KBM-7 (cell line): ENCODE measurements at regions not wholly inside any gene's neighbourhood (a gene's known extent, or its start where the extent isn't known, plus 50 kb on each side); places are given as distances from the start of the nearest gene placed in this dataset.

Source experiments
- DNase-seq: peaks from one replicate; pipeline ENCODE4 v3.0.0-alpha.2; 2015
- in situ Hi-C: fragments of 300-500 bp; cut with MboI; formaldehyde crosslinking; loops from 2 replicates; pipeline ENCODE4 v1.14.3; 2020; ENCODE audit warnings: low sequenced_read_pairs, low pct_unique_long_range_greater_than_20kb, mixed read lengths

GRCh38 chr4:62881901-62882300, 1527.3 kb downstream of the TECRL start:
- no peak for DNase-seq
- in situ Hi-C loops: no loop called here

DNA sequence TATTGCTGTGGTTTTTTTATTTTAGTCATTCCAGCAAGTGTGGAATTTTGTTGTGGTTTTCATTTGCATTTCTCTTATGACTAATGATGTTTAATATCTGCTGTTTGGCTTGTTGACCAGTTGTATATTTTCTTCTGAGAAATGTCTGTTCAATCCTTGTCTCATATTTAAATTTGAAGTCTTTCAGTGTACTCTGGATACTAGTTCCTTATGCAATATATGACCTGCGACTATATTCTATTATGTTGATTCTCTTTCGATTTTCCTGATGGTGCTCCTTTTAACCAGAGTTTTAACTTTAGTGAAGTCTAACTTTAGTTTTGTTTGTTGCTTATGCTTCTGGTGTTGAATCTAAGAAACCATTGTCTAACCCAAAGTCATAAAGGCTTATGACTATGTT, 1528.0 kb downstream of the TECRL start:
- DNase-seq: no peak
- in situ Hi-C loops: no loop called here

DNA sequence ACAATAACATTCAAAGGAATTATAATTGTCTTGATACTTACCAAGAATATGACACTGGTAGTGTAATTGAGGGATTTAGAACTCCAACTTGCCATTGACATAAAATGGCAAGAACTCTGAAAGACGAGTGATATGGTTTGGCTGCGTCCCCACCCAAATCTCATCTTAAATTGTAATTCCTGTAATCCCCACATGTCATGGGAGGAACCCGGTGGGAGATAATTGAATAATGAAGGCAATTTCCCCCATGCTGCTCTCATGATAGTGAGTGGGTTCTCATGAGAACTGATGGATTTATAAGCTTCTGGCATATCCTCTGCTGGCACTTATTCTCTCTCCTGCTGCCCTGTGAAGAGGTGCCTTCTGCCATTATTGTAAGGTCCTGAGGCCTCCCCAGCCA, 1536.4 kb downstream of the TECRL start:
- in situ Hi-C loops: no loop called here
- no peak for DNase-seq

- in situ Hi-C loops: no loop called here
Measured at GRCh38 chr4:62871078-62871477, 1538.2 kb downstream of the TECRL start.

DNA sequence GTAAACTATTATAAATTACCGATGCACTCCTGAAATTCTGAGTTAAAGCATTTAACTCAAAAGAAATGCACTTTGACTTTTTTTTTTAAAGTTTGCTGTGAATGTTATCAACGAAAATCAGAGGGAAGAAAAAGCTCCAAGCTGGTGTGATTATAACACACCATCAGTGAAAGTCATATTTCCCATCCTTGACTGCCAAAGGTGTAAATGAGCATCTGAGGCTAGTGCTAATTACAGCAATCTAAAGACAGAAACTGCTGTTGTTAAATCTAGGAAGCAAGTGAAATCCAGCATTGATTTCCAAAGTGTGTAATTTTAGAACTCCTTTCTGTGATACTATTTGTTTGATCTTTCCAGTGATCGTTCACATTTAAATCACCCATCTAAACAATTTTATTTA, 1538.8 kb downstream of the TECRL start:
- no peak for DNase-seq
- in situ Hi-C loops: no loop called here

More at GRCh38 chr4:62871078-62871477, 1538.2 kb downstream of the TECRL start:
- no peak for DNase-seq

DNA sequence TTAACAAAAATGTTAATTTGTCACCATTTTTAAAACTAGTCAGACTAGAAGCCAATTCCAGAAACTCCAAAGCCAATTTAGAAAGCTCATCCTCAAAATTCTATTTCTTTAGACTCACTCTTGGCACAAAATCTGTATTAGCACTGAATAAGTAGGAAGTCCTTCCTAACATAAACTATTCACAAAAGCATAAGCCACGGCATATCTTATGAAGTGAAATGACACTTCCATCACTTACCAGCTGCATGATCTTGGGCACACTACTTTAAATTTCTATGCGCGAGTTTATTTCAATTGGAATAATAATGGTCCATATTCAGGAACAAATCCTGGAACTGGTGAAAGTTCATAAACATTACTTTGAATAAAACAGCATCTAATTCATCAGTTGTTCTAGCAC, 1544.0 kb downstream of the TECRL start:
- no peak for DNase-seq
- in situ Hi-C loops: no loop called here

GRCh38 chr4:62849696-62850095, 1559.6 kb downstream of the TECRL start:
- in situ Hi-C loops: no loop called here
- DNase-seq: no peak

DNA sequence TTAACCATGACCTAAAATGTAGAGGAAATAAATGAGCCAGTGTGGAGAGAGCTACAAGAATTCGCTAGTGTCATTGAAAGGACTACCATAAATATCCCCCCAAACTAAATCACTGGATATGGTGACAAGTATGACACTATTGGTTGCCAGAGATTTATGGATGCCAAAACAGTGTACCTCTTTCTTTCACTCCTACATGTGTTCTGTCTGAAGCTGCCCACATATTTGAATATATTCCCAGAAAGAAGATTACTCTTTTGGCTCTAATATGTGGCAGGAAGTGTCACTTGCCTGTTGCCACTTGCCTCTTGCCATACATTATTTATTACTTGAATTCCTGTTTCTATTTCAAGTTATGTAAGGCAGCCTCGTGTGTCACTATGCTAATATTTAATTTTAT, 1573.6 kb downstream of the TECRL start:
- no peak for DNase-seq
- in situ Hi-C loops: no loop called here

DNA sequence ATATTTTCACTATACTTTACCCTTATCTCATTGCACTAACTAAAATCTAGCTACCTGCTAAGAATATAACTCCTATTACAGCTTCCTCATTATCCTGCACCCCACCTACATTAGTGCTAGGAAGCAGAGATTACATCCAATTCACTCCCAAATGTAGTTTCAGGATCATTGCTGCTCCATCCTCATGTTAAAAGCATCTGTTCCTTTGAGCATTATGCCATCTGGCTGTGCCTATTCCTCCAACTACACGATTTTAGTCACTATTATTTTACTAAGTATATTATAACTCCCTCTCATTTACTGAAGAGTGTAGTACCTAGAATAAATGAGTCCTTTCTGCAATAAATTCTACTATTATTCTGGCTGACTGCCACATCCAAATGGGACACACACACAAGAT, 1586.9 kb downstream of the TECRL start:
- in situ Hi-C loops: no loop called here
- no peak for DNase-seq

DNA sequence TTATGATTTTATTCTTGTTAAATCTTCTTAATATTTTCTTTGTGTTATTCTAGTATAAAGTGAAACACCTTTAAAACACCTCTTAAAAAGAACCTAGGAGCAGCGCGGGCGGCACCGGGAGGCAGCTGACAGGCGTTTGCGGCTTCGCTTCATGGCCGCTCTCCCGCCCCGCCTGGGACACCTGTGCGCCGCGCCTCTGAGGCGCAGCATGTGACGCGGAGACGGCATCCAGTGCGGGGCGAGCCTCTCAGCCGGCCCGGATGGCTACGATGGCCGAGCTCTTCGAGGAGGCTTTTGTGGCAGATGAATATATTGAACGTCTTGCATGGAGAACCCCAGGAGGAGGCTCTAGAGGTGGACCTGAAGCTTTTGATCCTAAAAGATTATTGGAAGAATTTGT, 1592.7 kb downstream of the TECRL start:
- in situ Hi-C loops: no loop called here
- no peak for DNase-seq

DNA sequence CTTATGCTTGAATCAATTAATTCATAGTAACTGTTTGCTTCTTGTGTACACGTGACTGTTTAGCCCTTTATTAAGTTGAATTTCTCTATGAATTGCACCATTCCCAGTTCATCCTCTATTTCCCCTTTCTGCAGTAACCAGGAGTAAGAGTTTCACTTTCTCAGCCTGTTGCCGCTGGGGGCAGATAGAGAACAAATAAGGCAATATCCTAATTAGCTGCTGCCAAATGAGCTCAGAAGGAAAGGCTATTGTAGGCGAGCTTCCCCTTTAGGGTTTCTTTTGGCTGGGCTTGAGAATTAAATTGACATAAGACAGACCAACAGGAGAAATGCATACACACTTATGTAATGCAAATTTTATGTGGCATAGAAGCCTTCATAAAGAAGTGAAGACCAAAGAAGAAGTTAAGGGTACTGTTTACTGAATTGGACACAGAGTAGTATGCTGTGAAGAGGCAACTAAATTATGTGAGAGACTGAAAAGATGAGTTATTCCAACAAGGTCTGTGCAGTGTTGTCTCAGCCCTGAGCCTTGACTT, 1594.7 kb downstream of the TECRL start:
- peak; percentile 18 for DNase-seq
- in situ Hi-C loops: no loop called here

DNA sequence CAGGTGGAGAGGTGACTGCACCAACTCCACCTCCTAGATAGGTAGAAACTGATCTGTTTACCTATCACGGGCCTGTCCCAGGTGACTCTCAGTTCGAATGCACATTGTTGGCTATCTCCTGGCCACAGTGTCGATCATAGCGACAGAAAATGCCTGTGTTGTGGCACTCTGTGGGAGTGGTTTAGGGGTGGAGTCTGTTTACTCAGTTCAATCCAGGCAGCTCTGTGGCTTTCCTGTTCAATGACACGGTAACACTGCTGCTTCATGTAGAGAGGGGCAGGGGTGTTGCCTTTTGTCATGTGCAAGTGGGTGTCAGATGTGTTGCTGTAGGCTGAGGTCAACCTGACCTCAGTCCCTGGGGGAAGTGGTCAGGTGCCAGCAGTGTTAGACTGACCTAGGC, 1602.4 kb downstream of the TECRL start:
- DNase-seq: no peak
- in situ Hi-C loops: no loop called here

GRCh38 chr4:62804075-62804474, 1603.9 kb downstream of the ADGRL3 start:
- in situ Hi-C loops: no loop called here
- no peak for DNase-seq

GRCh38 chr4:62797221-62797620, 1597.1 kb downstream of the ADGRL3 start:
- in situ Hi-C loops: no loop called here

DNA sequence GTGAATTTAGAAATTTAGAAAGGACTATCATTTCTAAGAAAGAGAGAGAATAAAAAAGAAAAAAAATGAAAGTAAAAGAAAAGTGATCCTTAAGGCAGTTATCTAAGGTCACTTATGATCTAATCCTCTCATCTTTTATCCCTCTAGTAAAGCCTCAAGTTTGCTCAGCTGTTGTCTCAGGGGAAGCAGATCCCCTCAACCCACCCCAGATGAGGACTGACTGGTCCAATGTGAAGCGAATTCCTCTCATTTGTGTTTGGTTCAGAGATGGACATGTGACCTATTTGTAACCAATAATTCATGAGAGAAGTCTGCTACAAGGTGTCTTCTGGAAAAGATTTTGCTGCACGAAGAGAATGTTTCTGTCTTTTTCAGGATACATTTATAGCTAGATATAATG, 1591.3 kb downstream of the ADGRL3 start:
- DNase-seq: no peak
- in situ Hi-C loops: no loop called here

More at GRCh38 chr4:62797221-62797620, 1597.1 kb downstream of the ADGRL3 start:
- no peak for DNase-seq

GRCh38 chr4:62771983-62772557, 1571.9 kb downstream of the ADGRL3 start:
- DNase-seq: no peak
- in situ Hi-C loops: no loop called here

GRCh38 chr4:62740296-62740695, 1540.2 kb downstream of the ADGRL3 start:
- in situ Hi-C loops: no loop called here
- no peak for DNase-seq

- in situ Hi-C loops: no loop called here
- no peak for DNase-seq
Measured at GRCh38 chr4:62717154-62717553, 1517.0 kb downstream of the ADGRL3 start.

- in situ Hi-C loops: no loop called here
Measured at GRCh38 chr4:62711575-62711974, 1511.4 kb downstream of the ADGRL3 start.

GRCh38 chr4:62709618-62710252, 1509.6 kb downstream of the ADGRL3 start:
- DNase-seq: peak; percentile 62
- in situ Hi-C loops: no loop called here

More at GRCh38 chr4:62711575-62711974, 1511.4 kb downstream of the ADGRL3 start:
- DNase-seq: no peak

GRCh38 chr4:62706423-62706822, 1506.3 kb downstream of the ADGRL3 start:
- no peak for DNase-seq
- in situ Hi-C loops: no loop called here
